K562 (cell line): ENCODE measurements at regions not wholly inside any gene's neighbourhood (a gene's known extent, or its start where the extent isn't known, plus 50 kb on each side); places are given as distances from the start of the nearest gene placed in this dataset.

Source experiments
- CBFB ChIP-seq: sonication (generic); formaldehyde crosslinking; IDR thresholded peaks from 2 replicates; pipeline ENCODE4 v1.4.0; 2020; ENCODE audit warnings: mild to moderate bottlenecking, missing genetic modification reagents
- CREB5 ChIP-seq: fragments of 250-450 bp; sonication (Bioruptor Pico); IDR thresholded peaks from 2 replicates; pipeline ENCODE4 v1.5.0; 2020; ENCODE audit warnings: mild to moderate bottlenecking
- FOXM1 ChIP-seq, 2 experiments: fragments of 450-650 bp in 1 of 2; sonication (generic) in 1 of 2; formaldehyde crosslinking in 1 of 2; IDR thresholded peaks; 2 replicates each; pipeline versions ENCODE4 v1.6.1 to v1.9.0; 2017 to 2022; ENCODE audit warnings: low read depth in 2 of 2, mild to moderate bottlenecking in 2 of 2, missing genetic modification reagents in 1 of 2, moderate library complexity in 1 of 2
- GABPA ChIP-seq: fragments of 200-800 bp; sonication (Bioruptor generic); conservative IDR thresholded peaks from 2 replicates; pipeline ENCODE4 v1.6.1; 2016; ENCODE audit warnings: low read depth, missing genetic modification characterization, missing compliant biosample characterization
- IRF1 ChIP-seq: sonication (generic); formaldehyde crosslinking; IDR thresholded peaks from 2 replicates; pipeline ENCODE4 v1.8.0; 2022; ENCODE audit warnings: missing genetic modification reagents, mild to moderate bottlenecking, borderline replicate concordance
- SFPQ ChIP-seq: fragments of 200-400 bp; formaldehyde crosslinking; IDR thresholded peaks from 2 replicates; pipeline ENCODE4 v1.6.1; 2017; ENCODE audit warnings: mild to moderate bottlenecking, low read depth, low read length, moderate library complexity
- SMC3 ChIP-seq: conservative IDR thresholded peaks from 2 replicates; pipeline ENCODE4 v1.6.1; 2011; ENCODE audit warnings: low read depth, low read length, improper control_type of control experiment; ENCODE audit not compliant: insufficient read depth
- ZBTB11 ChIP-seq, 3 experiments: fragments of 200-800 bp in 1 of 3; fragments of 250-450 bp in 1 of 3; fragments of 450-650 bp in 1 of 3; sonication (Bioruptor Pico) in 1 of 3; sonication (Bioruptor generic) in 1 of 3; formaldehyde crosslinking in 1 of 3; IDR thresholded peaks; 2 replicates each; pipeline versions ENCODE4 v1.6.1 to v1.8.0; 2016 to 2022; ENCODE audit warnings: mild to moderate bottlenecking in 2 of 3, missing genetic modification characterization in 2 of 3, missing compliant biosample characterization in 1 of 3, moderate library complexity in 1 of 3

GRCh38 chr20:6468423-6469116 lies 298.9 kb upstream of the BMP2 start:
- TF ChIP-seq CREB5 (CRISPR knock-in tag) (no peak), ZBTB11 (CRISPR knock-in tag; IDR thresholded peaks at IDR 0.05) (no peak), SFPQ (no peak), CBFB (CRISPR knock-in tag) (no peak), SMC3 (no peak), FOXM1 (IDR thresholded peaks at IDR 0.05; ENCODE audit: low read depth) (no peak), FOXM1 (CRISPR knock-in tag; IDR thresholded peaks at IDR 0.05; ENCODE audit: low read depth) (no peak), GABPA (tag) (no peak), IRF1 (no peak)
